ENCODE measurements at regions not wholly inside any gene's neighbourhood (a gene's known extent, or its start where the extent isn't known, plus 50 kb on each side); places are given as distances from the start of the nearest gene placed in this dataset.

DNA sequence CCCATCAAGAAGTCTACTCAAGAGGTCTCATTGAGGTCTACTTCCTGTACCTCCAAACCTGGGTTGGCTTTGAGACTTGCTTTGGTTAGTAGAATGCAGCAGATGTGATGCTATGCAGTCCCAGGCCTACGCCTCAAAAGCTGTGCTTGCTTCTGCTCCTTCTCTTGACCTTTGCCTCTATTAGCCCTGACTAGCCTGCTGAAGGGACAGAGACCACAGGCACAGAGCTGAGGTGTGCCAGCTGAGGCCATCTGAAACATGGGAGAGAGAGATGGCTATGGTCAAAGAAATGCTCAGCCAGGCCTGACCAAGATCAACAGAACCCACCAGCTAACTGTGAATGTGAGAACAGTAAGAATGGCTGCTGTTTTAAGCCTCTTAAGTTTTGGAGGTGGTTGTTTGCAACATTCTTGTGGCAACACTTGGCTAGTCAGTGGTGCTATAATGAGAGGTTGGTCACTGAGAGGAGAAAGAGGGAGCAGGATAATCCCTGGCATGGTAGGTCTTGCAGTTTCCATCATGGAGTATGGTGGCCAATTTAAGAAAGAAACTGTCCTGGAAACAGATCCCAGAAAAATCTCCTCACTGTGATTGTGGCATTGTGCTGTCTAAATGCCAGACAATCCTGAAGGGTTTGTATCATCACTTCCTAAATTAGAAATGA is 176.1 kb upstream of the PHYHIPL start:
- no peak for DNase-seq
- no peak for ATAC-seq
- Mint-ChIP-seq H3K4me3 (no peak overlapping the region), H3K36me3 (ENCODE audit: low read depth) (no peaks in the 10 kb centered on the region), H3K27ac (no peak overlapping the region), H3K4me1 (no peaks in the 10 kb centered on the region), H3K27me3 (peaks cover 11% of the 10 kb centered on the region)
- H3K9me3 ChIP-seq (ENCODE audit: control insufficient read depth, low read length, poor library complexity, severe bottlenecking): no peaks in the 10 kb centered on the region

DNA sequence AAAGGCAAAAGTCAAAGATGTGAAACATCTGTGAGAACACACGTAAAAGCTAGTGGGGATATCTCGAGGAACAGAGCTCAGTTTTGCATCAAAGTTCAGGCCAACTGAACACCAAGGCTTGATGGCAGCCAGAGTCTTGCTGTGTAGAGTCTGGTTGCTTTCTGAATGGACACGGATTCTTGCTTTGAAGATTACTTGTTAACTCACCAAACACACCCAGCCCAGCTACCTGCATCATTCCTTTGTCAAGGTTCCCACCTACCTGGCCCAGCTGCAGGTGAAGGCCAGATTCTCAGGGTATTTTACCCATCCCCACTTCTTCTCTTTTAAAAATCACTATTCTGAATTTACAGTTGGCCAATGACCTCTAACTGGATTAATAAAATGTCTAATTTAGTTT is 174.4 kb upstream of the PHYHIPL start:
- Mint-ChIP-seq H3K36me3 (ENCODE audit: low read depth) (no peaks in the 10 kb centered on the region), H3K27ac (no peak overlapping the region)
- ATAC-seq: no peak

GRCh38 chr10:59003203-59003602 is 173.2 kb upstream of the PHYHIPL start:
- no peaks in the 10 kb centered on the region for H3K4me1 Mint-ChIP-seq
- H3K36me3 Mint-ChIP-seq (ENCODE audit: low read depth): no peaks in the 10 kb centered on the region
- H3K27me3 Mint-ChIP-seq: no peaks in the 10 kb centered on the region
- H3K27ac Mint-ChIP-seq: no peak overlapping the region
- no peaks in the 10 kb centered on the region for H3K9me3 ChIP-seq (ENCODE audit: control insufficient read depth, low read length, poor library complexity, severe bottlenecking)
- no peak for DNase-seq
- H3K4me3 Mint-ChIP-seq: no peak overlapping the region
- ATAC-seq: no peak

More for the DNA sequence above, 174.4 kb upstream of the PHYHIPL start:
- Mint-ChIP-seq H3K4me1 (no peaks in the 10 kb centered on the region), H3K27me3 (no peaks in the 10 kb centered on the region), H3K4me3 (no peak overlapping the region)
- H3K9me3 ChIP-seq (ENCODE audit: control insufficient read depth, low read length, poor library complexity, severe bottlenecking): no peaks in the 10 kb centered on the region
- DNase-seq: no peak

GRCh38 chr10:59004392-59004791 is 172.1 kb upstream of the PHYHIPL start:
- ATAC-seq (no peak), DNase-seq (no peak)
- H3K4me3 Mint-ChIP-seq: no peak overlapping the region
- H3K27ac Mint-ChIP-seq: no peak overlapping the region
- H3K4me1 Mint-ChIP-seq: no peaks in the 10 kb centered on the region
- no peaks in the 10 kb centered on the region for H3K9me3 ChIP-seq (ENCODE audit: control insufficient read depth, low read length, poor library complexity, severe bottlenecking)
- no peaks in the 10 kb centered on the region for H3K27me3 Mint-ChIP-seq
- H3K36me3 Mint-ChIP-seq (ENCODE audit: low read depth): no peaks in the 10 kb centered on the region

- ATAC-seq (no peak), DNase-seq (no peak)
- H3K9me3 ChIP-seq (ENCODE audit: control insufficient read depth, low read length, poor library complexity, severe bottlenecking): no peaks in the 10 kb centered on the region
- Mint-ChIP-seq H3K4me1 (no peaks in the 10 kb centered on the region), H3K36me3 (ENCODE audit: low read depth) (no peaks in the 10 kb centered on the region), H3K4me3 (no peak overlapping the region), H3K27ac (no peak overlapping the region), H3K27me3 (no peaks in the 10 kb centered on the region)
Measured at GRCh38 chr10:59006511-59007306, 169.7 kb upstream of the PHYHIPL start.

DNA sequence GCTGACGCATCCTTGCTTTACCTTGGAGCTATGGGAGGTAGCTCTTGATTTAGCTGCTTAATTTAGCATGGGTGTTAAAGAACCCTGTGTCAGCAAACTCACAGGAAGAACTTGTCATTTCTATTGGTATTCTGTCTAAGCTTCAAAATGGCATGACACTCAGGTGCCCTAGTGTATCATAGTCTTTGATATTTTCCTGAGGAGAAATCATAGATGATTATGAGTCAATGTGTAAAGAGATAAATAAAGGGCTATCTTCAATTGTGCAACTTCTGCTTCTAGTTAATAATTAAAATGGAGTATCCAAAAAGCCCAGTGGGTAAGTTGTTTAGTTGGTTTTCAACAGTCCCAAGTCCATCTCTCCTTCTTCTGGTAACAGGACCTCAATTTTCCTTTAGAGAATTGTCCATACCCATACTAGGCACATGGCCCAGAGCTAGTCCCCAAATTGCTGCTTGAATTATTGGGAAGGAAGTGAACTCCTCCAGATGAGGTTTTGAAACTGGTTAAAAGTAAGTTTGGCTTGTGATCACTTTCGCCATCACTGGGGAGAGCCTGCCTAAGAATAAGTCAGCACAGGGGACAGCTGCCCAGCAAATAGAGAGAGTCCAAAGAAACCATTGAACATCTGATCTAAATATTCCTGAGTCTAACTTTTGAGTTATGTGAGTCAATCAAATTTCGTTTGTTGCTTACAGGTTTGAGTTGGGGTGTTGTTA is 169.0 kb upstream of the PHYHIPL start:
- Mint-ChIP-seq H3K27me3 (no peaks in the 10 kb centered on the region), H3K4me1 (no peaks in the 10 kb centered on the region), H3K4me3 (no peak overlapping the region), H3K27ac (no peak overlapping the region), H3K36me3 (ENCODE audit: low read depth) (no peaks in the 10 kb centered on the region)
- DNase-seq (no peak), ATAC-seq (no peak)
- no peaks in the 10 kb centered on the region for H3K9me3 ChIP-seq (ENCODE audit: control insufficient read depth, low read length, poor library complexity, severe bottlenecking)

GRCh38 chr10:59008452-59008851 is 168.0 kb upstream of the PHYHIPL start:
- no peak overlapping the region for H3K4me3 Mint-ChIP-seq
- no peak overlapping the region for H3K27ac Mint-ChIP-seq
- H3K27me3 Mint-ChIP-seq: no peaks in the 10 kb centered on the region
- no peak for DNase-seq
- no peaks in the 10 kb centered on the region for H3K9me3 ChIP-seq (ENCODE audit: control insufficient read depth, low read length, poor library complexity, severe bottlenecking)
- H3K4me1 Mint-ChIP-seq: no peaks in the 10 kb centered on the region
- H3K36me3 Mint-ChIP-seq (ENCODE audit: low read depth): no peaks in the 10 kb centered on the region
- no peak for ATAC-seq

DNA sequence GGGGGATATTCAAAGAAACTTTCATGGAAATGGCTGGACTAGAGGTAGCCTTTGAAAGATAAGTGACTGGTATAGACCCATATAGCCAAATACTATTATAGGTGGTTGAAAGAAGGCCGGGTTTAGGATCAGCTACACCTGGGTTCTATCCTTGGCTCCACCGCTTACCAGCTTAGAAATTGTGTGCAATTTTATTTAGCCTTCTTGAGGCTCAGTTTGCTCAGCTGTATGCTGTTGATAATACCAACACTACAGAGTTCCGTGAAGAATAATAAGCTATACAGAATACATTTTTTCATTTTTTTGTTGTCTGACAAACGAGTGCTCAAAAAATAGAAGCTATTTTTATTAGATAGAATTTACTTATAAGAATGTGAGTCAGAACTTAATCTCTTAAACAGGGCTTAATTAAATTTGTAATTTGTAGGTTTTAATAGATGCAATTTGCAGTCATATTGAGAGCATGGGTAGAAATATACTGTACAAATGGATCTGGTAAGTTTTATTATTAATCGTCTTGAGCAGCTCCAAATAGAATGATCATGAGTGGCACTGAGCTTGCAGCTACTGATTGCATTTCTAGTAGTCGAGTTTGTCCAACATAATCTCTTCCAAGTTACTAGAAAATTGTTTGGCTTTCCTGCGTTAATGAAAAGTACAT is 164.3 kb upstream of the PHYHIPL start:
- H3K27ac Mint-ChIP-seq: no peak overlapping the region
- H3K4me1 Mint-ChIP-seq: no peaks in the 10 kb centered on the region
- no peak overlapping the region for H3K4me3 Mint-ChIP-seq
- H3K36me3 Mint-ChIP-seq (ENCODE audit: low read depth): no peaks in the 10 kb centered on the region
- no peak for DNase-seq
- H3K27me3 Mint-ChIP-seq: peaks cover 11% of the 10 kb centered on the region
- no peaks in the 10 kb centered on the region for H3K9me3 ChIP-seq (ENCODE audit: control insufficient read depth, low read length, poor library complexity, severe bottlenecking)
- ATAC-seq: no peak

GRCh38 chr10:59012839-59013238 is 163.6 kb upstream of the PHYHIPL start:
- ATAC-seq (no peak), DNase-seq (no peak)
- no peak overlapping the region for H3K4me3 Mint-ChIP-seq
- no peaks in the 10 kb centered on the region for H3K36me3 Mint-ChIP-seq (ENCODE audit: low read depth)
- H3K27me3 Mint-ChIP-seq: peaks cover 11% of the 10 kb centered on the region
- no peak overlapping the region for H3K27ac Mint-ChIP-seq
- H3K9me3 ChIP-seq (ENCODE audit: control insufficient read depth, low read length, poor library complexity, severe bottlenecking): no peaks in the 10 kb centered on the region
- H3K4me1 Mint-ChIP-seq: no peaks in the 10 kb centered on the region

DNA sequence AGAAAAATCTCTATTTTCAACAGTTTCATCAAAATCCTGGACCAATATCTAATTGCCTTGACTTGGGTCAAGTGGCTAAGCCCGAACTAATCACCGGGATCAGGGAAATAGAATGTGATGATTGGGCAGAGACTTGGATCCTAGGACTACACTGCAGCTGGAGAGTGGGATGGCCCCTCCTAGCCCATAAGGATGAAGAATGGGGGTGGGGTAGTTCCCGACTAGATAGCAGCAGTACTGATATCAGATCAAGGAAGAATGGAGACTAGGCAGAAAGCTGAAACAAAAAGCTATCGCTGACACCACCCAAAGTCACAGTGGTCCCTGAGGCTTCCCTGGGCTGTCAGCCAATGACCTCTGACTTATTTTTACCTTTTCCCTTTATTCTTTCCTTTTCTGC is 160.4 kb upstream of the PHYHIPL start:
- Mint-ChIP-seq H3K4me1 (no peaks in the 10 kb centered on the region), H3K27me3 (peaks cover 11% of the 10 kb centered on the region), H3K4me3 (no peak overlapping the region), H3K36me3 (ENCODE audit: low read depth) (no peaks in the 10 kb centered on the region), H3K27ac (no peak overlapping the region)
- H3K9me3 ChIP-seq (ENCODE audit: control insufficient read depth, low read length, poor library complexity, severe bottlenecking): no peaks in the 10 kb centered on the region
- ATAC-seq: no peak
- no peak for DNase-seq

DNA sequence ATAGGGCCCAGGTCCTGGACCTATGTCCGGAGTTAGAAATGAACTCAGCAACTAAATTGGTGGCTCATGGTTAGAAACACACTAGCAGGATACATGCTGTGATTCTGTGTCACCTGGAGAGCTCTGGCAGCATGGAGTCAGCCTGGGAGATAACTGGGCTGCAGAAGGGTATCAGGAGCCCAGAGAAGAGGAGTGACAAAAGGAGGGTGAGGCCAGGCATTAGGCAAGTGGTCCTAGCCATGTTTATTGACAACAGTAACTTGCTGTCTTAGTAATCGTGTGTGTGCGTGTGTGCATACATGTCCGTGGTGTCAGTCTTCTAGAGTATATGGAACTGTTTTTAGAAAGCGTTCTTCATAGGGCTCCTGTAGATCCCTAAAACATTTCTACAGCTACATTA is 157.5 kb upstream of the PHYHIPL start:
- H3K36me3 Mint-ChIP-seq (ENCODE audit: low read depth): no peaks in the 10 kb centered on the region
- peaks cover 21% of the 10 kb centered on the region for H3K27me3 Mint-ChIP-seq
- no peak overlapping the region for H3K4me3 Mint-ChIP-seq
- H3K4me1 Mint-ChIP-seq: no peaks in the 10 kb centered on the region
- no peak overlapping the region for H3K27ac Mint-ChIP-seq
- DNase-seq (no peak), ATAC-seq (no peak)
- H3K9me3 ChIP-seq (ENCODE audit: control insufficient read depth, low read length, poor library complexity, severe bottlenecking): no peaks in the 10 kb centered on the region

DNA sequence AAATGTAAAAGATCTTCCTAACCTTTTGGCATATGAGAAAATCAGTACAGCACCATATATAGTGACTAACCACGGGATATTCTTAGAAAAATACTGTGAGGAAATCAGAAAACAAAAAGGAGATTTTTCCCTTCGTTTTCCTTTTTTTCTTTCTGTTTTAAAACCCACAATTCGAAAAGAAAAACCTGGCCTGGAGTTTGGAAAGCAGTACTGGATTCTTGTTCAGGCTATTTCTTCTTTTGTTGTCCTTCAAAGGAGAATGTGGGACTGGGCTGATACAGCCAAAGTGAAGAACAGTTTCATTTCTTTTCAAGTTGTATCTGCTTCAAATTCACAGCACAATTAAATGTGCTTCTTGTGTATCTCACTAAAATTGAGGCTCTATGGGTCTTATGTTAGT is 156.8 kb upstream of the PHYHIPL start:
- Mint-ChIP-seq H3K4me3 (no peak overlapping the region), H3K27ac (no peak overlapping the region), H3K27me3 (peaks cover 21% of the 10 kb centered on the region), H3K4me1 (no peaks in the 10 kb centered on the region), H3K36me3 (ENCODE audit: low read depth) (no peaks in the 10 kb centered on the region)
- no peaks in the 10 kb centered on the region for H3K9me3 ChIP-seq (ENCODE audit: control insufficient read depth, low read length, poor library complexity, severe bottlenecking)
- ATAC-seq (no peak), DNase-seq (no peak)

DNA sequence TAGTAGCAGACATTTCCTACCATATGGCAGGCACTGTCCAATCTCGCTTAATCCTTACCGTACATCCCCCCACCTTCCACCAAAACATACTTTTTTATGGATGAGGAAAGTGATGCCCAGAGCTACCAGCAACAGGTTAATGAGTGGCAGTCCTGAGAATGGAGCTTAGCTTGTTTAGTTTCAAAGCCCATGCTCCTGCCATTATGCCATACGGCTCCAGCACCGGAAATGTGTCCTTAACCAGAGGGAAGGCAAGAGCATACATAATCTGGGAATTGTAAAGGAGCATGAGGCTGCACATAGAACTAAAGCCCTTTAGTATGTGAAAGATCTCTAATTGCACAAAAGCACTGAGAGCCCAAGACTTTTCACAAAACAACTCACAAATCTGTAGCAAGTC is 155.9 kb upstream of the PHYHIPL start:
- Mint-ChIP-seq H3K27ac (no peak overlapping the region), H3K27me3 (peaks cover 15% of the 10 kb centered on the region), H3K4me3 (no peak overlapping the region), H3K36me3 (ENCODE audit: low read depth) (no peaks in the 10 kb centered on the region), H3K4me1 (no peaks in the 10 kb centered on the region)
- ATAC-seq: no peak
- no peaks in the 10 kb centered on the region for H3K9me3 ChIP-seq (ENCODE audit: control insufficient read depth, low read length, poor library complexity, severe bottlenecking)
- no peak for DNase-seq

Data from T-helper 17 cell (primary cell).